Cardiac muscle cell (in vitro differentiated cells and primary cell): ENCODE measurements at regions not wholly inside any gene's neighbourhood (a gene's known extent, or its start where the extent isn't known, plus 50 kb on each side); places are given as distances from the start of the nearest gene placed in this dataset.

Experiments
- DNase-seq, 2 donors: peaks; one replicate each; pipeline versions ENCODE4 v3.0.0 to v3.0.0-alpha.2; 2010 to 2017; ENCODE audit warnings: low read depth in 1 of 2, low spot score in 1 of 2
- H3K27ac ChIP-seq: fragments of 200-600 bp; sonication (generic); 2 replicates; pipeline ENCODE4 v1.5.1; 2016
- H3K27me3 ChIP-seq: fragments of 200-600 bp; sonication (generic); 2 replicates; pipeline ENCODE4 v1.6.0; 2016; ENCODE audit warnings: control low read depth
- H3K36me3 ChIP-seq: fragments of 200-600 bp; sonication (generic); 2 replicates; pipeline ENCODE4 v1.5.1; 2016; ENCODE audit warnings: control low read depth
- H3K4me1 ChIP-seq: fragments of 200-600 bp; sonication (generic); 2 replicates; pipeline ENCODE4 v1.8.1; 2017; ENCODE audit warnings: low read depth, mild to moderate bottlenecking, mixed run types
- H3K4me3 ChIP-seq: fragments of 200-600 bp; sonication (generic); 2 replicates; pipeline ENCODE4 v1.5.1; 2016; ENCODE audit warnings: mild to moderate bottlenecking
- H3K9me3 ChIP-seq: fragments of 200-600 bp; sonication (generic); 2 replicates; pipeline ENCODE4 v1.5.1; 2017; ENCODE audit warnings: low read depth, mild to moderate bottlenecking, control low read depth
- CTCF ChIP-seq: IDR thresholded peaks from 2 replicates; pipeline ENCODE4 v1.5.1; 2012; ENCODE audit warnings: low read depth, mild to moderate bottlenecking, low read length

GRCh38 chr3:26562021-26562768 lies 60.4 kb upstream of the LRRC3B start:
- no peaks in the 10 kb centered on the region for H3K27me3 ChIP-seq
- no peak overlapping the region for H3K4me3 ChIP-seq
- no peak for TF ChIP-seq CTCF
- H3K9me3 ChIP-seq: no peaks in the 10 kb centered on the region
- H3K27ac ChIP-seq: no peak overlapping the region
- H3K36me3 ChIP-seq: no peaks in the 10 kb centered on the region
- no peak for DNase-seq
- no peaks in the 10 kb centered on the region for H3K4me1 ChIP-seq
